HG03095 (cell line): ENCODE measurements at regions not wholly inside any gene's neighbourhood (a gene's known extent, or its start where the extent isn't known, plus 50 kb on each side); places are given as distances from the start of the nearest gene placed in this dataset.

ENCODE experiments used
- ATAC-seq: cut with Tn5 transposase; IDR thresholded peaks from one replicate; pipeline ENCODE4 v1.9.1; 2021; ENCODE audit warnings: moderate library complexity; ENCODE audit not compliant: unreplicated experiment

GRCh38 chr6:97557355-97557754 is 274.3 kb upstream of the MMS22L start:
- ATAC-seq = no peak

GRCh38 chr6:97563529-97563928 is 280.5 kb upstream of the MMS22L start:
- no peak for ATAC-seq

GRCh38 chr6:97572943-97573342 is 289.9 kb upstream of the MMS22L start:
- ATAC-seq = no peak

GRCh38 chr6:97586344-97586743 is 303.3 kb upstream of the MMS22L start:
- ATAC-seq = peak; percentile 59

GRCh38 chr6:97591955-97592354 is 308.9 kb upstream of the MMS22L start:
- no peak for ATAC-seq

- no peak for ATAC-seq
These were observed 311.8 kb upstream of the MMS22L start for GRCh38 chr6:97594844-97595243.

- no peak for ATAC-seq
These were observed 338.1 kb upstream of the MMS22L start for GRCh38 chr6:97621111-97621510.

GRCh38 chr6:97626671-97627441 is 343.8 kb upstream of the MMS22L start:
- ATAC-seq = no peak

GRCh38 chr6:97629180-97629579 is 346.2 kb upstream of the MMS22L start:
- ATAC-seq = no peak

GRCh38 chr6:97630604-97631003 is 347.6 kb upstream of the MMS22L start:
- no peak for ATAC-seq

GRCh38 chr6:97632341-97632740 is 349.3 kb upstream of the MMS22L start:
- no peak for ATAC-seq

GRCh38 chr6:97639702-97640101 is 356.7 kb upstream of the MMS22L start:
- no peak for ATAC-seq

GRCh38 chr6:97644353-97644752 is 361.3 kb upstream of the MMS22L start:
- ATAC-seq = no peak

GRCh38 chr6:97645757-97646156 is 362.7 kb upstream of the MMS22L start:
- ATAC-seq = no peak

GRCh38 chr6:97653076-97653475 is 370.1 kb upstream of the MMS22L start:
- ATAC-seq = no peak

GRCh38 chr6:97653517-97653916 is 370.5 kb upstream of the MMS22L start:
- ATAC-seq = no peak

GRCh38 chr6:97654674-97655073 is 371.7 kb upstream of the MMS22L start:
- no peak for ATAC-seq

- no peak for ATAC-seq
These were observed 373.2 kb upstream of the MMS22L start for GRCh38 chr6:97656236-97656635.

GRCh38 chr6:97656706-97657350 is 373.8 kb upstream of the MMS22L start:
- no peak for ATAC-seq

GRCh38 chr6:97658090-97658489 is 375.1 kb upstream of the MMS22L start:
- ATAC-seq = no peak

GRCh38 chr6:97663252-97663651 is 380.2 kb upstream of the MMS22L start:
- ATAC-seq = no peak

- ATAC-seq = no peak
These were observed 382.4 kb upstream of the MMS22L start for GRCh38 chr6:97665446-97665845.

- no peak for ATAC-seq
These were observed 383.9 kb upstream of the MMS22L start for GRCh38 chr6:97666889-97667288.
